ENCODE measurements at regions not wholly inside any gene's neighbourhood (a gene's known extent, or its start where the extent isn't known, plus 50 kb on each side); places are given as distances from the start of the nearest gene placed in this dataset.

DNA sequence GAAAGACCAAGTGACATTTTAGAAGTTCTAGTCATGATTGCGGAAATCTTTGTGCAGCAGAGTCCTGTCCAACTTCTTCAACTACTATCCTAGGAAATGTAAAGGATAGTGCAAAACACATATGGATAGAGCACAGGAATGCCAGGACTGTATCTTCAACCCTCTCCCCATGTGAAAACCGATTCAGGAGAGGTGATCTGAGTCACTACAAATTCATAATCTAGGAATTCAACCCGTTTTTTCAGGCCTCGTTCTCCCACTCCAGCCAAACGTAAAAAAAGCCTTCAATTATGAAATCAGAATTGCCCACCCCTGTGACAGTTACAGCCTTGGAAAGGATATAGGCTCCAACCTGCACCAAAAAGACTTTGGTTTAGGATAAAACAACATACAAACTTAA is 52.9 kb upstream of the RGS1 start:
- DNase-seq (ENCODE audit: low read depth, low spot score) = no peak

- DNase-seq (ENCODE audit: low read depth, low spot score) = no peak
These were observed 51.4 kb upstream of the RGS1 start for GRCh38 chr1:192524223-192524622.
